Spleen (tissue), 4 donors: ENCODE measurements at regions not wholly inside any gene's neighbourhood (a gene's known extent, or its start where the extent isn't known, plus 50 kb on each side); places are given as distances from the start of the nearest gene placed in this dataset.

Source experiments
- small RNA-seq, 4 donors: library from RNA; depleted of rRNA; stranded (forward); fragments of <200 nt; gene quantifications; one replicate each; pipeline ENCODE3, GENCODE V24; 2016

Small RNA genes in the stretch of these regions (small RNA-seq; reads per million reads assigned to genes)
- 0 reads per million in 4 donors for gene AP000532.1
- 0 reads per million in 4 donors for gene AP000533.3
